ENCODE measurements at regions not wholly inside any gene's neighbourhood (a gene's known extent, or its start where the extent isn't known, plus 50 kb on each side); places are given as distances from the start of the nearest gene placed in this dataset.
"Not testable (repeated sequence)": the region's sequence is repeated elsewhere in the genome, so short reads cannot be mapped to it uniquely, and the experiment has no call there.

GRCh38 chr4:155442267-155443105, 65.7 kb upstream of the MAP9 start:
- peak in 1 of 2 experiments; percentile 0 for DNase-seq

DNA sequence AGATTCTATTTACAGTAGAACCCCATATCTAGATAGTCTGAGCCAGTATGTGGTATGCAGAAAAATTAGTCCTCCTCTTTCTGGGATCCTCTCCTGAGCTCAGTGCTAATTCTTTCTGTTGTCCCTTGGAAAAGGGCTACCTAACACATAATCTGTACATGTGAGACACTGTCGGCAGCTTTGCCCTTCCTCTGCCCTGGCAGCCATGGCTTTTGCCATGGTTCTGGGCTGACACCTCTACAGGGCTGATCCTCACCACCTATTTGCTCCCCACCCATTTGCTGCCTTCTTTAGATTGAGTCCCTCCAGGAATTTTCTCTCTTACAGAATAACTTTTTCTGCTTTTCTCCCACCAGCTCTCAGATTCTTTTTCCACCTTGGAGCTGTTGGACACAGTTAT, 64.7 kb upstream of the MAP9 start:
- no peak for DNase-seq

DNA sequence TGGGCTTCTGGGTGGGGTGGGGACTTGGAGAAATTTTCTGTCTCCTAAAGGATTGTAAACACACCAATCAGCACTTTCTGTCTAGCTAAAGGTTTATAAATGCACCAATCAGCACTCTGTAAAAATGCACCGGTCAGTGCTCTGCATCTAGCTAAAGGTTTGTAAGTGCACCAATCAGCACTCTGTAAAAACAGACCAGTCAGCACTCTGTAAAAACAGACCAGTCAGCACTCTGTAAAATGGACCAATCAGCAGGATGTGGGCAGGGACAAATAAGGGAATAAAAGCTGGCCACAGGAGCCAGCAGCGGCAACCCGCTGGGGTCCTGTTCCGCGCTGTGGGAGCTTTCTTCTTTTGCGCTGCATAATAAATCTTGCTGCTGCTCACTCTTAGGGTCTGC, 63.0 kb upstream of the MAP9 start:
- not testable (repeated sequence) for DNase-seq

DNA sequence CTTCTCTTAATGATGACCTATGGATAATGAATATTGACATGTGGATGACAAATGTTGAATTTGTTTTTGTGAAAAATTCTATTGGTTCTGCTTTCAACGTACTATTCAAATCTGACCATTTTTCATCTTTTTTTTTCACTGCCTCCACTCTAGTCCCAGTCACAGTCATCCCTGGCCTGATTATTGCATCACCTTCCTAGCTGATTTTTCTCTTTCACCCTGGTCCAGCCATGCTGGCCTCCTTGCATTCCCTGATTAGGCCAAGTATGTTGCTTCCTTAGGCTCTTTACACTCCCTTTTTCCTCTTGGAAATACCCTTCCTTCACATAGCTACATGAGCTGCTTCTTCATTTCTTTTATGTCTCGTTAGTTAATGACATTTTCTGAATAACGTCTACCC, 58.1 kb upstream of the MAP9 start:
- no peak for DNase-seq

DNA sequence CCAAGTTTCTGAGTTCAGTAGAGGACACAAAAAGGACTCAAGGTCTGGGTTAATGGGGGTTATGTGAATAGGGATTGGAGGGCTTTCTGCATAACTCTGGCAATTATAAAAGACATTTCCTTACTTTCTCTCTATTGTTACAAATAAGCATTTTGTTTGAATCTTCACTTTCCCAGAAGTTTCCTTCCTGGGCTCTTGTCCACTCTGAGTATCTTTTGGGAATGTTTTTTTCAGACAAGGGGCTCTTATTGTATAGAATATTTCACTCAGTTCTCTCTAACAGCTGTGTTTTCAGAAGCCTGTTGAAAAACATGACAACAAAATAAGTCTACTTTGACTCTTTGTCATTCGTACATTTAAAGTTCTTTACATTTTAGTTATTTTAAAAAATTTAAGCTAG, 57.6 kb upstream of the MAP9 start:
- no peak for DNase-seq

DNA sequence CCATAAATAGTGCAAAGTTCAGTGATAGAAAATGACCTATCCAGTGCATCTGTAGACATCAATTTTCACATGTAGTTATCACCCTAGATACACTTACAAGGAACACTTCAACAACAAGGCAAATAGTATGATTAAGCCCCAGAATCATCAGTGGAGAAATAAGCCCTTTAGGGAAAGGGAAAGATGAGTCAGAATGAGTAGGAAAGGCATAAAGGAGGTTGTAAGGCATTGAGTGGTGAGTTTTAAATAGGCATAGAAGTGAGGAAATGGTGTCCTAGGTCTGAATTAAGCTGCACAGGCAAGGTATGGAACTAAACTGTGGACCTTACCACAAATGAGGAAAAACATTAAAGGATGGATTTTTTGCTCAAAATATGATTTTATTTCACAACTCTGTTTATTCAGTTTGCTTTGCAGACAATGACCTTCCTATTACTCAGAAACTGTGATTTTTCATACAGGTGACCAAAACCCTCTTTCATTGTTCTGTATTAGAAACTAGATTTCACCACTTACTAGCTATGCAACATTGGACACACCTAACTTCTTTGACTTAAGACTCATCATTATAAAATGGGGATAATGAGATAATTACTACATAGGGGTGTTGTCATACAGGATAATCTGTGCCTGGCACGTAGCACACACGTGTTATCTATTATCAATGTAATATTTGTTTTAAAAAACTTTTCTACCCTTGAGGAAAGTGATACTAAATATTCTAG, 57.0 kb upstream of the MAP9 start:
- DNase-seq: no peak

DNA sequence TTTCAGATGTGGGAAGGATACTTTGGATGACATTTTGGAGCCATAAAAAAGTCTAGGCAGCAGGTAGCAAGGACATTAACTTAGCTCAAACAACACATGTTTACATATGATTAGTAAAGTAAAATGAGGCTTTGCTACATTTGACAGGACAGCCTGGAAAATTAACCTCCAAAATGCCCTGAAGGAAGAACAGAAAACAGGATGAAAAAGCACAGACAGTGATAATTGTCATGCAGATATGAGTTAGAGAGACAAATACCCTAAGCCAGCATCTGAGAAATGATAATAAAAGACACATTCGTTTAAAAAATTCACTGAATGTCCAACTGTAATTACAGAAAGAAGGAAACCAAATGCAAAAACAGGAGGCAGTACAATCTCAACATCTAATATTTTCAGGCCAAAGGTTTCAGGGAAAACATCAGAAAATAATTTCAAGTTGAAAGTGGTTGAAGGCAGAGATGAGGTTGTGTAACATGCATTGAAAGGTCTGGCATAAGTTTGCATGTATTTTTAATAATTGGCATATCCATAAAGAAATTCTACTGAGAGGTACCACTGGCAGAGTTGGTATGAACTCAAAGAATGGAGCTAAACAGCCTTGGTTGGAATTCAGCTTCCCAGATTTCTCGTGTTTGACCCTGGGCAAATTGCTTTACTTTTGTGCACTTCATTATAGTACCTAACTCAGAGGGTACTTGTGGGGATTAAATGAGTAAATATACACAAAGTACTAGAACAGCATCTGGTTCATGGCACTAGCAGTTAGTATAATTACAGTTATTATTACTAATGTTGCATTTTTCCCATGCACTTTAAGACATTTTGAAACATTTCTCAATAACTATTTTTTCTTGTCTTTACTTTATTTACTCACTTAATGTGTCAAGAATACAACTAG, 54.4 kb upstream of the MAP9 start:
- DNase-seq: no peak

GRCh38 chr4:155428128-155428527, 51.4 kb upstream of the MAP9 start:
- DNase-seq: no peak

DNA sequence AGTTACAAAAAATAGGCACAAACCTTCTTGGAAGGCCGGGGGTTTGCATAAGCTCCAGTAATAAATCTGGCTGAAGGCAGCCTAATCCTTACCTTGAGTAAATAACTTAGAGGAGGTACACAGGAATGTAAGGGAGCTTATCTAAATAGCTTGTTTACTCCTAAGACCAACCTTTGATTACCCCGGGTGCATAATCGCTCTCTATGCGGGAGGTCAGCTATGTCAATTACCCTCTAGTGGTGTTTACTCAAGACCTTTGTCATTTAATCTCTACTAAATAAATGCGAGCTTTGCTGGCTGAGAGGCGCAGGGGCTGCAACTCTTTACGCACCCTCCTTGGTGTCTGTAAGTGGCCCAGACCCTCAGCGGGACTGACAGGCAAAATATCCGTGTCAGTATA, 50.2 kb upstream of the MAP9 start:
- no peak for DNase-seq

Data from NCI-H187 (cell line).